ENCODE measurements at regions not wholly inside any gene's neighbourhood (a gene's known extent, or its start where the extent isn't known, plus 50 kb on each side); places are given as distances from the start of the nearest gene placed in this dataset.
"Not testable (repeated sequence)": the region's sequence is repeated elsewhere in the genome, so short reads cannot be mapped to it uniquely, and the experiment has no call there.

- DNase-seq: no peak
These were observed 91.1 kb upstream of the CLPB start for GRCh38 chr11:72525466-72525865.

- DNase-seq: no peak
These were observed 90.4 kb upstream of the CLPB start for GRCh38 chr11:72524711-72525110.

DNA sequence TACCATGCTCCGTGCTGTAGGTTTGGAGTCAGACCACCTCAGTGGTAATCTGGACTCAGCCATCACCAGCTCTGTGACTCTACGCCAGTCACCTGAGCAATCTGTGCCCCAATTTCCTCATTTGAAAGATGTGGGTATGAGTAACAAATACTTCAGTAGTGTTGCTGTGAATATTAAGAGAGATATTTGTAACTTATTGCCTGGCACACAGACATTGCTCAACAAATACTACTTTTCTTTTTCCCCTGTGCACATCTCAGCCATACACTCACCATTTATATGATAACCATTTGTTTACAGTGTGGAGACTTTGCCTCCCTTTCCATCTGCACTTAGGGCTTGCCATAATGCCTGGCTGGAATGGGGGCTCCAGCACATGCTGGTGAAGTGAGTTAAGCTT is 89.7 kb upstream of the CLPB start:
- DNase-seq: no peak

DNA sequence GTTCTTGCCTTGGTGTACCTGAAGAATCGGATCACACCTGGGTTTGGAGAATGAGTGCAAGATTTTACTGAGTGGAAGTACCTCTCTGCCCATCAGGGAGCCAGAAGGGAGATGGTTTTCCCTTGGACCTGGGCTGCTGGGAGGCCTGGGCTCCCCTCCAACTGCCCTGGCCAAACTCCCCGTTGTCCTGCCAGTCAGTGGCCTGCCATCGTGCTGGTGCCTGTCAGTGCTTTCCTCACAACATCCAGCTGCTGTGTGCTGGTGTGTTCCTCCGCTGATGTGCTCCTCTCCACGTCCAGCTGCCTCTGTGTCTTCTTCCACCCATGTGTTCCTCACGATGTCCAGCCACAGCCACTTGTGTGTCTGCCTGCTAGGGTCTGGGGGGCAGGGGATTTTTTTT is 87.9 kb upstream of the CLPB start:
- no peak for DNase-seq

GRCh38 chr11:72521664-72522063 is 87.3 kb upstream of the CLPB start:
- no peak for DNase-seq

DNA sequence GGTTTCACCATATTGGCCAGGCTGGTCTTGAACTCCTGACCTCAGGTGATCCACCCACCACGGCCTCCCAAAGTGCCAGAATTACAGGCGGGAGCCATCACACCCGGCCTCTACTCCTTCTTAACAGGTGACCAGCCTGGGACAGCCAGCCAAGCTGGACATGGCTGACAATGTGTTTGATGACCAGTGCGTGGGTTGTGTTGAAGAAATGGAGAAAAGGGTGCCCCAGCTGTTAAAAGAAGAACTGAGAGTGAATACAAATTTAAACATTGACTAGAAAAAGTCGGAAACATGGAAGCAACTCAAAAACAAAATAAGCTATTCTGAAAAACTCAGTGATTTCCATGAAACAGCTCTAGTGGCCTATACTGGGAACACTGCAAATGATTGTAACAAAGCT is 86.5 kb upstream of the CLPB start:
- DNase-seq: no peak

- not testable (repeated sequence) for DNase-seq
These were observed 85.6 kb upstream of the CLPB start for GRCh38 chr11:72519882-72520281.

DNA sequence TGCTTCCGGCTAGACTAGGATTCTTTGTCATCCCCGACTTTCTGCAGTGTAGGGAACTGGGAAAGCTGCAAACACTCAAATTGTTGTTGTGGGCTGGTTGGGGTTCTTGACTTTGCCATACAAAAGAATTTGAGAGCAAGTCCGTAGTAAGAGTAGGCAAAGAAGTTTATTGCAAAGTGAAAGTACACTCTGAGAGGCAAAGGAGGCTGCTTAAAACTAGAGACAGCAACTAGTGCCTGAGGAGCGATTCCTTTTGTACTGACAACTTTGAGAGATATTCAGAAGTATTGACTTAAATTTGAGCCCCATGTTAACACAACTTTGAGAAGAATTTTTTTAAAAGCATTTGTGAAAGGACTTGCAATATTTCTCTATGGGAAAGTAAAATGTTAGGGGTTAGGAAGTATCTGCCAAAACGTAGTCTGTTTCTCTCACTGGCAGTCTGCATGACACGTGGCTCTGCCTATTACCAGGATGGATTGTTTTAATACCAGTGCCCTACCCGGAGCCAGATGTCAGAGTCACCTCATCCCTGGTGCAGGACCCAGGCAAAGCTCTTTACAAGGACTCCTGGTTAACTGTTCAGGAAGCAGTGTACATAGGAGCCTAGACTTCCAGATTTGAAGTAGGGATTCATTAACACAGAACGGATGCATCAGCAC is 85.0 kb upstream of the CLPB start:
- DNase-seq: no peak

- DNase-seq: no peak
These were observed 80.0 kb upstream of the CLPB start for GRCh38 chr11:72514331-72514730.

GRCh38 chr11:72513411-72513810 is 79.1 kb upstream of the CLPB start:
- DNase-seq: no peak

DNA sequence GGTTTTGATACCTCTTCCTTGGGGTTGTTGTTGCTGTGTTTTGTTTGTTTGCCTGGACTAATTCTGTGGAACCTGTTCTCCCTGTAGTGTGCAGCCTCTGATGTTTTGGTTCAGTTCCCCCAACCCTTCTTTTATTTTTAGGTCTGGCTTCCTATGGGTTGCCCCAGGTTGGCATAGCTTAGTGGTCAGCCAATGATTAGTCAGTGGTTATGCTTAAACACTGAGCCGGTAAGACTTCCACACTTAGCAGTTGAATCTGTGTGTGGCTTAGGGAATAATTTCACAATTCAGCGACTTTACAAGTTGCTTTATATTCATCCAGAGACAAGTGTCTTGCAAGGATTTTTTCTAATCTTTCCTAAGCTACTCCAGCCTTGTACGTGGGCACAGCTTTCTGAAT is 78.6 kb upstream of the CLPB start:
- peak; percentile 15 for DNase-seq

DNA sequence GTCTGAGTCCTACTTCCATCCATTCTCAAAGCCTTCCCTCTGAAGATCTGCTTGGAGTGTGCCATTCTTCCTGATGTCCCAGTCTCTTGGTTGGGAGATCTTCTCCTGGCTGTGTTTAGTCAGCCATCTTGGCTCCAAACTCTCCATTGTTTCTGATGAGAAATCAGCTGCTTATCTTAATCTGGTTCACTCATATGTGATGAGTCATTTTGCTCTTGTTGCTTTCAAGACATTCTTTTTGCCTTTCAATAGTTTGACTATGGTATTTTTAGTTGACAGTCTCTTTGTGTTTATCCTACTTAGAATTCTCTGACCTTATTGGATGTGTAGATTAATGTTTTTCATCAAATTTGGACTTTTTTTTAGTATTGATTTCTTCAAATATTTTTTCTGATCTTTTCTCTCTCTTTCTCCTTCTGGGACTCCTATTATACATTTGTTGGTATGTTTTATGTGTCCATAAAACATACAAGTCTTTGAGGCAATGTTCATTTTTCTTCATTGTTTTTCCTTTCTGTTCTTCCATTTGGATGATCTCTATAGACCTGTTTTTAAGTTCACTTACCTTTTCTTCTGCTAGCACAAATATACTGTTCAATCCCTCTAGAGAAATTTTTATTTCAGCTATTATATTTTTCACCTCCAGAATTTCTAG is 77.2 kb upstream of the CLPB start:
- no peak for DNase-seq

DNA sequence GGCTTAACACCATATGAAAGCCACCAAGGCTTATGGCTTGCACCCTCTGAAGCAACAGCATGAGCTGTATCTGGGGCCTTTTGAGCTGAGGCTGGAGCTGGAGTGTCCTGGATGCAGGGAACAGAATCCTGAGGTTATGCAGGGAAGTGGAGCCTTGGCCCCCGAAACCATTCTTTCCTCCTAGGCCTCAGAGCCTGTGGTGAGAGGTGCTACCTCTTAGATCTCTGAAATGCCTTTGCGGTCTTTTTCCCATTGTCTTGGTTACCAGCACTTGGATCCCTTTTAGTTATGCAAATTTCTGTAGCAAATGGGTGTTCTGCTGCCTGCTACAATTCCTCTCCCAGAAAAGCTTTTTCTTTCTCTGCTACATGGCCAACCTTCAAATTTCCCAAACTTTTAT is 72.7 kb upstream of the CLPB start:
- no peak for DNase-seq

- DNase-seq: no peak
These were observed 63.4 kb upstream of the CLPB start for GRCh38 chr11:72497731-72498130.

GRCh38 chr11:72494109-72494429 is 59.7 kb upstream of the CLPB start:
- DNase-seq: no peak

DNA sequence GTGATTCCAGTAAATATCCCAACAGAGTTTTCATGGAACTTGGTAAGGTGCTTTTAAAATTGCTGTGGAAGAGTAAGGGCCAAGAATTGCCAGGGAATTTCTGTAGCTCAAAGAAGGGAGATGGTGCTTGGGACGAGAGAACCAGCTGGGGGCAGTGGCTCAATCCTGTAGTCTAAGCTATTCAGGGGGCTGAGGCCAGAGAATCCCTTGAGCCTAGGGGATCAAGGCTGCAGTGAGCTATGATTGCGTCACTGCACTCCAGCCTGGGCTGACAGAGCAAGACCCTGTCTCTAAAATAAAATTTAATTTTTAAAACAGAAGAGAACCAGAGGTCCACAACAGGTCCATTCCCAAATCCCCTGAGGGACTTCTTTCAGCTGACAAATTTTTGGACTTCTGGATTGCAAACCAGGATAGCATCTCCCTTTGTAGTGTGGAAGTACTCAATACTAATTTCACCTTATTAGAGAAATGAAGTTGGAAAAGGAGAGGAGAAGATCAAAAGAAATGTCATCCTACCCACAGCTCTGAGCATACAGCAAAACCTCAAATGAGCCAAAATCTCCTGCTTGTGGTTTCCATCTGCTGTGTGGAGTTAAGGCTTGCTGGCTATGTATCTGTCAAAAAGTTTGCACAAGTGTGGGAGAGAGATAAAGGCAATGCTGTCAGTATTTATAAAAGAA is 59.2 kb upstream of the CLPB start:
- DNase-seq: no peak

- DNase-seq: no peak
These were observed 56.7 kb upstream of the CLPB start for GRCh38 chr11:72491001-72491400.

Measured in renal pelvis (tissue), 1 donor.